ENCODE measurements at regions not wholly inside any gene's neighbourhood (a gene's known extent, or its start where the extent isn't known, plus 50 kb on each side); places are given as distances from the start of the nearest gene placed in this dataset.
A peak's percentile ranks its signal among the peaks of the same experiment; 100 is the strongest.

- Mint-ChIP-seq H3K9me3 (ENCODE audit: unreplicated experiment) (no peaks in the 10 kb centered on the region), H3K36me3 (ENCODE audit: low read depth, unreplicated experiment) (no peaks in the 10 kb centered on the region), H3K27ac (ENCODE audit: unreplicated experiment) (no peak overlapping the region), H3K4me3 (ENCODE audit: unreplicated experiment) (no peak overlapping the region), H3K27me3 (ENCODE audit: unreplicated experiment) (peaks cover 5% of the 10 kb centered on the region), H3K4me1 (ENCODE audit: unreplicated experiment) (peaks cover 7% of the 10 kb centered on the region)
- no peak for DNase-seq (ENCODE audit: low spot score)
- no peak for TF ChIP-seq CTCF (IDR thresholded peaks at IDR 0.05; ENCODE audit: unreplicated experiment)
Observed at GRCh38 chr14:95456281-95456680, 60.2 kb downstream of the SYNE3 start.

- no peaks in the 10 kb centered on the region for H3K36me3 Mint-ChIP-seq (ENCODE audit: low read depth, unreplicated experiment)
- H3K4me3 Mint-ChIP-seq (ENCODE audit: unreplicated experiment) = no peak overlapping the region
- no peak for TF ChIP-seq CTCF (IDR thresholded peaks at IDR 0.05; ENCODE audit: unreplicated experiment)
- no peaks in the 10 kb centered on the region for H3K9me3 Mint-ChIP-seq (ENCODE audit: unreplicated experiment)
- no peak overlapping the region for H3K27ac Mint-ChIP-seq (ENCODE audit: unreplicated experiment)
- no peaks in the 10 kb centered on the region for H3K4me1 Mint-ChIP-seq (ENCODE audit: unreplicated experiment)
- peaks cover 2% of the 10 kb centered on the region for H3K27me3 Mint-ChIP-seq (ENCODE audit: unreplicated experiment)
- no peak for DNase-seq (ENCODE audit: low spot score)
Observed at GRCh38 chr14:95455246-95455645, 61.2 kb downstream of the SYNE3 start.

GRCh38 chr14:95453713-95453980, 62.8 kb downstream of the SYNE3 start:
- no peak overlapping the region for H3K27ac Mint-ChIP-seq (ENCODE audit: unreplicated experiment)
- TF ChIP-seq CTCF (IDR thresholded peaks at IDR 0.05; ENCODE audit: unreplicated experiment) = no peak
- no peak for DNase-seq (ENCODE audit: low spot score)
- H3K4me3 Mint-ChIP-seq (ENCODE audit: unreplicated experiment) = no peak overlapping the region
- H3K27me3 Mint-ChIP-seq (ENCODE audit: unreplicated experiment) = peaks cover 2% of the 10 kb centered on the region
- no peaks in the 10 kb centered on the region for H3K36me3 Mint-ChIP-seq (ENCODE audit: low read depth, unreplicated experiment)
- no peaks in the 10 kb centered on the region for H3K4me1 Mint-ChIP-seq (ENCODE audit: unreplicated experiment)
- H3K9me3 Mint-ChIP-seq (ENCODE audit: unreplicated experiment) = no peaks in the 10 kb centered on the region

- Mint-ChIP-seq H3K4me3 (ENCODE audit: unreplicated experiment) (no peak overlapping the region), H3K36me3 (ENCODE audit: low read depth, unreplicated experiment) (no peaks in the 10 kb centered on the region), H3K4me1 (ENCODE audit: unreplicated experiment) (no peaks in the 10 kb centered on the region), H3K27ac (ENCODE audit: unreplicated experiment) (no peak overlapping the region), H3K9me3 (ENCODE audit: unreplicated experiment) (no peaks in the 10 kb centered on the region), H3K27me3 (ENCODE audit: unreplicated experiment) (peaks cover 2% of the 10 kb centered on the region)
- no peak for TF ChIP-seq CTCF (IDR thresholded peaks at IDR 0.05; ENCODE audit: unreplicated experiment)
- no peak for DNase-seq (ENCODE audit: low spot score)
Observed at GRCh38 chr14:95452893-95453712, 63.3 kb downstream of the SYNE3 start.

- H3K36me3 Mint-ChIP-seq (ENCODE audit: low read depth, unreplicated experiment) = no peaks in the 10 kb centered on the region
- peak; percentile 48 for DNase-seq (ENCODE audit: low spot score)
- H3K4me3 Mint-ChIP-seq (ENCODE audit: unreplicated experiment) = no peak overlapping the region
Observed at GRCh38 chr14:95452176-95452892, 64.1 kb downstream of the SYNE3 start.

More at GRCh38 chr14:95452176-95452892, 64.1 kb downstream of the SYNE3 start:
- Mint-ChIP-seq H3K9me3 (ENCODE audit: unreplicated experiment) (no peaks in the 10 kb centered on the region), H3K27ac (ENCODE audit: unreplicated experiment) (no peak overlapping the region), H3K27me3 (ENCODE audit: unreplicated experiment) (peaks cover 2% of the 10 kb centered on the region), H3K4me1 (ENCODE audit: unreplicated experiment) (no peaks in the 10 kb centered on the region)
- peak; percentile 37 for TF ChIP-seq CTCF (IDR thresholded peaks at IDR 0.05; ENCODE audit: unreplicated experiment)

All from endothelial cell (in vitro differentiated cells).